Ishikawa (cell line): ENCODE measurements at regions not wholly inside any gene's neighbourhood (a gene's known extent, or its start where the extent isn't known, plus 50 kb on each side); places are given as distances from the start of the nearest gene placed in this dataset.

Experiments
- CREB1 ChIP-seq: IDR thresholded peaks from 2 replicates; pipeline ENCODE4 v1.6.1; 2012; ENCODE audit warnings: low read depth
- EGR1 ChIP-seq: IDR thresholded peaks from 2 replicates; pipeline ENCODE4 v1.6.1; 2012
- EP300 ChIP-seq: IDR thresholded peaks from 2 replicates; pipeline ENCODE4 v1.6.1; 2012; ENCODE audit warnings: borderline replicate concordance
- FOXM1 ChIP-seq: IDR thresholded peaks from 2 replicates; pipeline ENCODE4 v1.6.1; 2012; ENCODE audit warnings: low read depth, borderline replicate concordance
- MAX ChIP-seq: IDR thresholded peaks from 2 replicates; pipeline ENCODE4 v1.6.1; 2012
- NFIC ChIP-seq: IDR thresholded peaks from 2 replicates; pipeline ENCODE4 v1.6.1; 2012
- REST ChIP-seq: IDR thresholded peaks from 2 replicates; pipeline ENCODE4 v1.6.1; 2012; ENCODE audit warnings: low read depth, mild to moderate bottlenecking
- TAF1 ChIP-seq: IDR thresholded peaks from 2 replicates; pipeline ENCODE4 v1.6.1; 2012; ENCODE audit warnings: low read depth, mild to moderate bottlenecking
- TCF12 ChIP-seq: IDR thresholded peaks from 2 replicates; pipeline ENCODE4 v1.6.1; 2012; ENCODE audit warnings: low read depth
- TEAD4 ChIP-seq: IDR thresholded peaks from 2 replicates; pipeline ENCODE4 v1.6.1; 2012
- USF1 ChIP-seq: IDR thresholded peaks from 2 replicates; pipeline ENCODE4 v1.6.1; 2012
- YY1 ChIP-seq: IDR thresholded peaks from 2 replicates; pipeline ENCODE4 v1.6.1; 2012; ENCODE audit warnings: low read depth
- ZBTB7A ChIP-seq: IDR thresholded peaks from 2 replicates; pipeline ENCODE4 v1.6.1; 2012; ENCODE audit warnings: low read depth

GRCh38 chr4:127344071-127344470 lies 288.7 kb upstream of the INTU start:
- TF ChIP-seq USF1: no peak
- no peak for TF ChIP-seq YY1
- TF ChIP-seq TCF12: no peak

GRCh38 chr4:127347936-127348335 lies 284.8 kb upstream of the INTU start:
- no peak for TF ChIP-seq MAX
- TF ChIP-seq TCF12: no peak
- no peak for TF ChIP-seq REST
- no peak for TF ChIP-seq TAF1
- TF ChIP-seq EP300: no peak
- TF ChIP-seq NFIC: no peak
- TF ChIP-seq FOXM1: no peak
- no peak for TF ChIP-seq EGR1
- TF ChIP-seq ZBTB7A: no peak
- no peak for TF ChIP-seq YY1

GRCh38 chr4:127352220-127353113 lies 280.3 kb upstream of the INTU start:
- TF ChIP-seq NFIC: no peak
- TF ChIP-seq FOXM1: no peak
- no peak for TF ChIP-seq MAX
- TF ChIP-seq REST: no peak
- TF ChIP-seq ZBTB7A: no peak
- TF ChIP-seq YY1: no peak
- no peak for TF ChIP-seq TAF1
- no peak for TF ChIP-seq TEAD4
- TF ChIP-seq EGR1: no peak

- TF ChIP-seq CREB1 (no peak), NFIC (peak; percentile 45)
Observed at GRCh38 chr4:127355743-127356142, 277.0 kb upstream of the INTU start.

GRCh38 chr4:127357765-127358164 lies 275.0 kb upstream of the INTU start:
- TF ChIP-seq MAX: no peak
- no peak for TF ChIP-seq TCF12
- TF ChIP-seq EP300: no peak
- no peak for TF ChIP-seq EGR1
- TF ChIP-seq CREB1: no peak
- no peak for TF ChIP-seq USF1

GRCh38 chr4:127362686-127363085 lies 270.1 kb upstream of the INTU start:
- no peak for TF ChIP-seq NFIC
- no peak for TF ChIP-seq REST
- no peak for TF ChIP-seq EGR1
